ENCODE measurements at regions not wholly inside any gene's neighbourhood (a gene's known extent, or its start where the extent isn't known, plus 50 kb on each side); places are given as distances from the start of the nearest gene placed in this dataset.
"Not testable (repeated sequence)": the region's sequence is repeated elsewhere in the genome, so short reads cannot be mapped to it uniquely, and the experiment has no call there.

DNA sequence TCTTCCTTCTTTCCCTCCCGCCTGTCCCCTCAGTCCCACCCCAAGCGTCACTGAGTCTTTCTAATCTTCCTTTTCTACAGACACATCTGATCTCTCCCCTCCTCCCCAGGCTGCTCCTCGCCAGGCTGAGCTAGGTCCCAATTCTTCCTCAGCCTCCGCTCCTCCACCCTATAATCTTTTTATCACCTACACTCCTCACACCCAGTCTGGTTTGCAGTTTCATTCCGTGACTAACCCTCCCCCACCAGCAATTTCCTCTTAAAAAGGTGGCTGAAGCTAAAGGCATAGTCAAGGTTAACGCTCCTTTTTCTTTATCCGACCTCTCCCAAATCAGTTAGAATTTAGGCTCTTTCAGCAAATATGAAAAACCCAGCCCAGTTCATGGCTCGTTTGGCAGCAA is 325.8 kb downstream of the PCDH20 start:
- DNase-seq; H3K4me3 Mint-ChIP-seq; H3K36me3 Mint-ChIP-seq (ENCODE audit: low read depth); H3K27ac Mint-ChIP-seq; intact Hi-C loops (cut with micrococcal nuclease); H3K4me1 Mint-ChIP-seq; H3K27me3 Mint-ChIP-seq: not testable (repeated sequence)
- peaks cover 20% of the 10 kb centered on the region for H3K9me3 Mint-ChIP-seq

DNA sequence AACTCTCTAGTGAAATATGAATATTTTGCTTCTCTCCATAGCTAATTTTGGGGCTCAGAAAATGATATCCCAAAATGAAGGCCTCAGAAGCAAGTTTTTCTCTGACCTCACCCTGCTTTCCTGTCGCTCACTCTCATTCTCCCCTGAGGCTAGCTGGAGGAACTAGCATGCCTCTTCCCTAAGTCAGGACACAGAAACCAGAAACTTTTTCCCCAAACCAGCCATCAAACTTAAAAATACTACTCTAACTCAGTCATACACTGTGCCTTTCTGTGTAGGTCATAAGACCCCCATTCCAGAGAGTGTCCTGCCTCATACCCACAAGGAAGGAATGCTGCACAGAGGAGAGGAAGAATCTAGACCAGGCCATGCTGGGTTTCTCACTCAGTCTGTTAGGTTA is 329.6 kb downstream of the PCDH20 start:
- no peak for DNase-seq
- peaks cover 15% of the 10 kb centered on the region for H3K9me3 Mint-ChIP-seq
- H3K27me3 Mint-ChIP-seq = no peaks in the 10 kb centered on the region
- H3K4me1 Mint-ChIP-seq = no peaks in the 10 kb centered on the region
- no peaks in the 10 kb centered on the region for H3K36me3 Mint-ChIP-seq (ENCODE audit: low read depth)
- H3K27ac Mint-ChIP-seq = no peak overlapping the region
- no peak overlapping the region for H3K4me3 Mint-ChIP-seq
- intact Hi-C loops (cut with micrococcal nuclease) = no loop called here

- no peaks in the 10 kb centered on the region for H3K4me1 Mint-ChIP-seq
- no peak overlapping the region for H3K27ac Mint-ChIP-seq
- peaks cover 13% of the 10 kb centered on the region for H3K9me3 Mint-ChIP-seq
- no peak for DNase-seq
- no peak overlapping the region for H3K4me3 Mint-ChIP-seq
- no peaks in the 10 kb centered on the region for H3K27me3 Mint-ChIP-seq
- intact Hi-C loops (cut with micrococcal nuclease) = no loop called here
- H3K36me3 Mint-ChIP-seq (ENCODE audit: low read depth) = no peaks in the 10 kb centered on the region
Measured at GRCh38 chr13:61084988-61085387, 330.7 kb downstream of the PCDH20 start.

GRCh38 chr13:61078976-61079770 is 336.5 kb downstream of the PCDH20 start:
- no peaks in the 10 kb centered on the region for H3K4me1 Mint-ChIP-seq
- no peak overlapping the region for H3K27ac Mint-ChIP-seq
- no peaks in the 10 kb centered on the region for H3K27me3 Mint-ChIP-seq
- intact Hi-C loops (cut with micrococcal nuclease) = no loop called here
- H3K9me3 Mint-ChIP-seq = no peaks in the 10 kb centered on the region
- H3K4me3 Mint-ChIP-seq = no peak overlapping the region
- DNase-seq = no peak
- H3K36me3 Mint-ChIP-seq (ENCODE audit: low read depth) = no peaks in the 10 kb centered on the region

- Mint-ChIP-seq H3K9me3 (no peaks in the 10 kb centered on the region), H3K36me3 (ENCODE audit: low read depth) (no peaks in the 10 kb centered on the region), H3K27ac (no peak overlapping the region), H3K4me1 (no peaks in the 10 kb centered on the region), H3K27me3 (no peaks in the 10 kb centered on the region), H3K4me3 (no peak overlapping the region)
- DNase-seq = no peak
- intact Hi-C loops (cut with micrococcal nuclease) = no loop called here
Measured at GRCh38 chr13:61052175-61052574, 363.5 kb downstream of the PCDH20 start.

- DNase-seq = no peak
- Mint-ChIP-seq H3K27me3 (no peaks in the 10 kb centered on the region), H3K4me3 (no peak overlapping the region), H3K27ac (no peak overlapping the region), H3K4me1 (no peaks in the 10 kb centered on the region), H3K9me3 (no peaks in the 10 kb centered on the region), H3K36me3 (ENCODE audit: low read depth) (no peaks in the 10 kb centered on the region)
- intact Hi-C loops (cut with micrococcal nuclease) = no loop called here
Measured at GRCh38 chr13:61045251-61045650, 370.4 kb downstream of the PCDH20 start.

GRCh38 chr13:61040181-61040580 is 375.5 kb downstream of the PCDH20 start:
- no peaks in the 10 kb centered on the region for H3K27me3 Mint-ChIP-seq
- peaks cover 4% of the 10 kb centered on the region for H3K9me3 Mint-ChIP-seq
- H3K27ac Mint-ChIP-seq = no peak overlapping the region
- no peaks in the 10 kb centered on the region for H3K4me1 Mint-ChIP-seq
- no peaks in the 10 kb centered on the region for H3K36me3 Mint-ChIP-seq (ENCODE audit: low read depth)
- DNase-seq = no peak
- intact Hi-C loops (cut with micrococcal nuclease) = no loop called here
- no peak overlapping the region for H3K4me3 Mint-ChIP-seq

DNA sequence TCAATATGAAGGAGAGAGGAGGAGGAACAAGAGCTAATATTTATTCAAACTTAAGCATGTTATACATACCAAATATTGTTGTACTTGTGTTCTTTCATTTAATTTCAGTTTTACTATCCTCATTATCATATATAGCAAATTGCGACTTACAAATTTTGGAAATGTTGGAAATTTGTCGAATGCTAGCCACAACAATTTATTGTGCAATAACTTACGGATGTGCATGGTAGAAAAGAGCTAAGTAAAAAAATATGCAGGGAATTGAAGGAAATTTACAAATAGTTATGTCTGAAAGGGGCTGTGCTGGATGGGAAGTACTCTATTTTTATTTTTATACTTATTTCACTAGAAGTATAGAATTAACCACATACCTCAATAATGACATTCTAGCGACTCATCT is 376.3 kb downstream of the PCDH20 start:
- intact Hi-C loops (cut with micrococcal nuclease) = no loop called here
- Mint-ChIP-seq H3K27me3 (no peaks in the 10 kb centered on the region), H3K36me3 (ENCODE audit: low read depth) (no peaks in the 10 kb centered on the region), H3K9me3 (peaks cover 4% of the 10 kb centered on the region), H3K4me3 (no peak overlapping the region), H3K27ac (no peak overlapping the region), H3K4me1 (no peaks in the 10 kb centered on the region)
- no peak for DNase-seq

GRCh38 chr13:61036715-61037114 is 378.9 kb downstream of the PCDH20 start:
- no peaks in the 10 kb centered on the region for H3K4me1 Mint-ChIP-seq
- H3K9me3 Mint-ChIP-seq = peaks cover 4% of the 10 kb centered on the region
- no peaks in the 10 kb centered on the region for H3K36me3 Mint-ChIP-seq (ENCODE audit: low read depth)
- intact Hi-C loops (cut with micrococcal nuclease) = no loop called here
- H3K27me3 Mint-ChIP-seq = no peaks in the 10 kb centered on the region
- no peak overlapping the region for H3K27ac Mint-ChIP-seq
- no peak overlapping the region for H3K4me3 Mint-ChIP-seq
- no peak for DNase-seq

GRCh38 chr13:61030445-61030844 is 385.2 kb downstream of the PCDH20 start:
- Mint-ChIP-seq H3K27me3 (no peaks in the 10 kb centered on the region), H3K27ac (no peak overlapping the region), H3K9me3 (no peaks in the 10 kb centered on the region), H3K36me3 (ENCODE audit: low read depth) (no peaks in the 10 kb centered on the region), H3K4me3 (no peak overlapping the region), H3K4me1 (no peaks in the 10 kb centered on the region)
- intact Hi-C loops (cut with micrococcal nuclease) = no loop called here
- DNase-seq = no peak

DNA sequence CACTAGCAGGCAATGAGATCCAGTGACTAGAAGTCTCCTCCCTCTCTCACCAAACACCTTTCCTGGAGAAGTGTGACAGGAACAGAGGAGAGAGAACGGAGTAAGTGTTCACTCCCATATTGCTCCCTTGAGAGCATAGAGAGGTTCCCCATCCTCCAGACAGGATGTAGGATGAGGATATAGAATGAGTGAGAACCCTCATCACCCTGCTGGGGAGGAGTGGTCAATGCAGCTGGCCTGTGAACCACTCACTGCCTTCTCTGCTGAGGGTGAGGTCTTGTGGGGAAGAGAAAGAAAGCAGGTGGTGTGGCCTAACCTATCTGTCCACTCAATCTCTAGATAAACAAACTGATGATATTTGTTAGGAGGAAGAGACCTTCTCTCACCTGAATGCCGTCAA is 386.6 kb downstream of the PCDH20 start:
- Mint-ChIP-seq H3K27me3 (no peaks in the 10 kb centered on the region), H3K36me3 (ENCODE audit: low read depth) (no peaks in the 10 kb centered on the region), H3K4me3 (no peak overlapping the region), H3K27ac (no peak overlapping the region), H3K4me1 (no peaks in the 10 kb centered on the region), H3K9me3 (peaks cover 4% of the 10 kb centered on the region)
- intact Hi-C loops (cut with micrococcal nuclease) = no loop called here
- no peak for DNase-seq

DNA sequence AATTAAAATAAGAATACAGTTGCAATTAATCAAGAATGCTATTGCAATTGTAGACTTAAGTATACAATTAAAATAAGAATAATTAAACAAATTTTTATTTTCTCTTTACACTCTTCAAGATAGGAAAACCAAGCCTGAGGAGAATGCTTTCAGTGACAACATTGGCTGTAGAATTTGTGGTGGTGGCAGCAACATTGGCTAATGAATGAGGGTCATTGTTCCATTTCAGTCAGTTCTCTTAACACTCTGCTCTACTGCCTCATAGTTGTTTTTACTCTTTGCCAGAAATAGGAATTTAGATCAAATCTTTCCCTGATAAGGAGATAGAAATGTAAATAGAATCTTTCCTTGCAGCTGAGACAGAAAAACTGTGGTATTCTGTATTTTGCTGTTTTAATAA is 391.6 kb downstream of the PCDH20 start:
- Mint-ChIP-seq H3K36me3 (ENCODE audit: low read depth) (no peaks in the 10 kb centered on the region), H3K4me3 (no peak overlapping the region), H3K9me3 (peaks cover 4% of the 10 kb centered on the region), H3K27me3 (no peaks in the 10 kb centered on the region), H3K27ac (no peak overlapping the region), H3K4me1 (no peaks in the 10 kb centered on the region)
- no peak for DNase-seq
- intact Hi-C loops (cut with micrococcal nuclease) = no loop called here

DNA sequence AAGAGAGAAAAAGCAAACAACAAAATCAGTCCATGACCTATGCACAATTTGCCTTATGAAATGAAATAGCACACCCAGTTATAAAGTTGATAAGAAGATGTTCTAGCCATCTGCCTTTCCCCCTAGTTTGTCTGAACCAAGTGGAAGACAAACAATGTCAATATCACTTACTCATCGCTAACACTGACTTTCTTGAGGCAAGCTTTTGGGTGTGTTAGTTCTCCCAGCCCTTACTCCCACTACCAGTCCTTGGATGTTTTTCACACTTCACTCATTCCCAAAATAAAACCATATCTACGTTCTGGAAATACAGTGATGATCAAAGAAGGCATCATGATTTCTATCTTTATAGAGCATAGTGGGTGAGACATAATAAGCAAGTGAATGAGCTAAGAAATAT is 393.8 kb downstream of the PCDH20 start:
- Mint-ChIP-seq H3K36me3 (ENCODE audit: low read depth) (no peaks in the 10 kb centered on the region), H3K4me3 (no peak overlapping the region), H3K27ac (no peak overlapping the region), H3K9me3 (peaks cover 4% of the 10 kb centered on the region), H3K27me3 (no peaks in the 10 kb centered on the region), H3K4me1 (no peaks in the 10 kb centered on the region)
- no peak for DNase-seq
- intact Hi-C loops (cut with micrococcal nuclease) = no loop called here

DNA sequence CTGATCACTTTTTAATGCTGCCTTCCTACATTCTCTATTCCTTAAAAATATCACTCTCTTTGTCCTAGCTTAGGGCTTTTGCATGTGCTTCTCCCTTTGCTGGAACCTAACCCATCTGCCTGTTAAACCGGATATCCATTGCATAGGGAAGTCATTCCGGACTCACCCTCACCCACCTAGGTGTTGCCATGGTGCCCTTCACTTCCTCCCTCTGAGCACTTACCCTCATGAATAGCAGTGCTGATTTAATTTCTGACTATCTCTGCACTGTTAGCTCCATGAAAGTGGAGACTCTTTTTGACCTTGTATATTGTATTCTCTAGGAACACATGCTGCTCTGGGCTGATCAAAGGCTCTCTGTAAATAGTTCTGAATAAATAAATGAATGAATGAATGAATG is 401.9 kb downstream of the PCDH20 start:
- no peak overlapping the region for H3K4me3 Mint-ChIP-seq
- intact Hi-C loops (cut with micrococcal nuclease) = no loop called here
- no peaks in the 10 kb centered on the region for H3K27me3 Mint-ChIP-seq
- no peak overlapping the region for H3K27ac Mint-ChIP-seq
- H3K4me1 Mint-ChIP-seq = no peaks in the 10 kb centered on the region
- no peaks in the 10 kb centered on the region for H3K36me3 Mint-ChIP-seq (ENCODE audit: low read depth)
- H3K9me3 Mint-ChIP-seq = peaks cover 16% of the 10 kb centered on the region
- no peak for DNase-seq

- Mint-ChIP-seq H3K27me3 (no peaks in the 10 kb centered on the region), H3K27ac (no peak overlapping the region), H3K4me1 (no peaks in the 10 kb centered on the region), H3K9me3 (peaks cover 25% of the 10 kb centered on the region), H3K36me3 (ENCODE audit: low read depth) (no peaks in the 10 kb centered on the region), H3K4me3 (no peak overlapping the region)
- intact Hi-C loops (cut with micrococcal nuclease) = no loop called here
- DNase-seq = no peak
Measured at GRCh38 chr13:61010358-61010757, 405.3 kb downstream of the PCDH20 start.

All from activated CD4-positive, alpha-beta T cell treated with anti-CD3 and anti-CD28 coated beads, Interleukin-2, amount 10 ng/mL, durations not matched to agents 24 days and 14 days (primary cell).